ENCODE measurements at regions not wholly inside any gene's neighbourhood (a gene's known extent, or its start where the extent isn't known, plus 50 kb on each side); places are given as distances from the start of the nearest gene placed in this dataset.

DNA sequence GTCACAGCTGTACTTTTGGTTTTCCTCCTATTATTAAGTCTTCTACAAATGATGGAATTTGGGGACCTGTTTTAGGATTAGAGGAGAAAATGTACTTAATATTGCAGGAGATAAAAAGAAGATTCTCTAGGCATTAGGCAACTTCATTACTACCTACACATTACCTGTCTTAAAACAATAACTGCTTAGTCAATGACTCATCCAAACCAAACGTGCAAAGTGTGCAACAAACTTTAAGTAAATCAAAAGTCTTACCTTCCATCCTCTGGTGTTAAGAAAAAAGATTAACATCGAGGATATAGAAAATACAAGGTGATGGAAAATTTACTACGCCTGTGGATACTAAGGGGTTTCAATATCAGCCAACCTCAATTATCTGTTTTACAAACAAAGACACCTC lies 285.3 kb upstream of the KYNU start:
- Histone ChIP-seq H3K9ac (ENCODE audit: insufficient read depth in 1 of 2, low read length in 2 of 2) (no peak overlapping the region), H3K27ac (ENCODE audit: low read depth in 1 of 2, low read length in 1 of 2) (no peak overlapping the region), H3K4me1 (ENCODE audit: control insufficient read depth in 5 of 5, insufficient read depth in 5 of 5, low read length in 5 of 5) (peaks cover 0 to 10% (median 0%) of the 10 kb centered on the region in 5 donors), H3K4me3 (no peak overlapping the region), H3K9me3 (ENCODE audit: control insufficient read depth in 4 of 4, insufficient read depth in 3 of 4, low read length in 3 of 4) (no peaks in the 10 kb centered on the region), H3K36me3 (ENCODE audit: control insufficient read depth in 4 of 4, insufficient read depth in 4 of 4, low read length in 4 of 4) (no peaks in the 10 kb centered on the region), H3K27me3 (ENCODE audit: control insufficient read depth in 3 of 3, insufficient read depth in 3 of 3, low read length in 2 of 3) (no peaks in the 10 kb centered on the region)
- ATAC-seq (ENCODE audit: insufficient read depth, low FRiP score) = no peak
- TF ChIP-seq, protein P1, sequence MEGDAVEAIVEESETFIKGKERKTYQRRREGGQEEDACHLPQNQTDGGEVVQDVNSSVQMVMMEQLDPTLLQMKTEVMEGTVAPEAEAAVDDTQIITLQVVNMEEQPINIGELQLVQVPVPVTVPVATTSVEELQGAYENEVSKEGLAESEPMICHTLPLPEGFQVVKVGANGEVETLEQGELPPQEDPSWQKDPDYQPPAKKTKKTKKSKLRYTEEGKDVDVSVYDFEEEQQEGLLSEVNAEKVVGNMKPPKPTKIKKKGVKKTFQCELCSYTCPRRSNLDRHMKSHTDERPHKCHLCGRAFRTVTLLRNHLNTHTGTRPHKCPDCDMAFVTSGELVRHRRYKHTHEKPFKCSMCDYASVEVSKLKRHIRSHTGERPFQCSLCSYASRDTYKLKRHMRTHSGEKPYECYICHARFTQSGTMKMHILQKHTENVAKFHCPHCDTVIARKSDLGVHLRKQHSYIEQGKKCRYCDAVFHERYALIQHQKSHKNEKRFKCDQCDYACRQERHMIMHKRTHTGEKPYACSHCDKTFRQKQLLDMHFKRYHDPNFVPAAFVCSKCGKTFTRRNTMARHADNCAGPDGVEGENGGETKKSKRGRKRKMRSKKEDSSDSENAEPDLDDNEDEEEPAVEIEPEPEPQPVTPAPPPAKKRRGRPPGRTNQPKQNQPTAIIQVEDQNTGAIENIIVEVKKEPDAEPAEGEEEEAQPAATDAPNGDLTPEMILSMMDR (IDR thresholded peaks at IDR 0.05; ENCODE audit: control extremely low read depth, extremely low read depth) = no peak
- DNase-seq = no peak
- WGBS, 2 donors = 79 to 87% methylated on average over 3 of the region's 3 CpGs

- H3K27ac ChIP-seq (ENCODE audit: low read depth in 1 of 2, low read length in 1 of 2) = no peak overlapping the region
- 84% methylated on average over 2 of the region's 2 CpGs for WGBS, 2 donors
- DNase-seq = no peak
- no peaks in the 10 kb centered on the region for H3K9me3 ChIP-seq (ENCODE audit: control insufficient read depth in 4 of 4, insufficient read depth in 3 of 4, low read length in 3 of 4)
- ATAC-seq (ENCODE audit: insufficient read depth, low FRiP score) = no peak
- H3K4me1 ChIP-seq (ENCODE audit: control insufficient read depth in 5 of 5, insufficient read depth in 5 of 5, low read length in 5 of 5) = peaks cover 0 to 18% (median 0%) of the 10 kb centered on the region in 5 donors
- H3K4me3 ChIP-seq = no peak overlapping the region
- TF ChIP-seq, protein P1 (IDR thresholded peaks at IDR 0.05; ENCODE audit: control extremely low read depth, extremely low read depth) = no peak
- H3K27me3 ChIP-seq (ENCODE audit: control insufficient read depth in 3 of 3, insufficient read depth in 3 of 3, low read length in 2 of 3) = no peaks in the 10 kb centered on the region
- no peak overlapping the region for H3K9ac ChIP-seq (ENCODE audit: insufficient read depth in 1 of 2, low read length in 2 of 2)
- no peaks in the 10 kb centered on the region for H3K36me3 ChIP-seq (ENCODE audit: control insufficient read depth in 4 of 4, insufficient read depth in 4 of 4, low read length in 4 of 4)
These were observed 286.0 kb upstream of the KYNU start for GRCh38 chr2:142591420-142591819.

DNA sequence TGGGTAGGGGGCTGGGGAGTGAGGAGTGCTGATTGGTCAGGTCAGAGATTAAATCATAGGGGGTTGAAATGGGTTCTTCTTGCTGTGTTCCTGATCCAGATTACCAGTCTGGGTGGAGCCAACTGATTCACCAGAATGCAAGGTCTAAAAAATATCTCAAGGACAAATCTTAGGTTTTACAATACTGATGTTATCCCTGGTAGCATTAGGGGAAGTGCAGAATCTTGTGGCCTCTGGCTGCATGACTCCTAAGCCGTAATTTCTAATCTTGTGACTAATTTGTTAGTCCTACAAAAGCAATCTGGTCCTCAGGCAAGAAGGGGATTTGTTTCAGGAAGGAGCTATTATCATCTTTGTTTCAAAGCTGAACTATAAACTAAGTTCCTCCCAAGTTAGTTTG lies 289.2 kb upstream of the KYNU start:
- DNase-seq (no peak), ATAC-seq (ENCODE audit: insufficient read depth, low FRiP score) (no peak)
- TF ChIP-seq, protein P1 (IDR thresholded peaks at IDR 0.05; ENCODE audit: control extremely low read depth, extremely low read depth) = no peak
- Histone ChIP-seq H3K36me3 (ENCODE audit: control insufficient read depth in 4 of 4, insufficient read depth in 4 of 4, low read length in 4 of 4) (no peaks in the 10 kb centered on the region), H3K9ac (ENCODE audit: insufficient read depth in 1 of 2, low read length in 2 of 2) (no peak overlapping the region), H3K4me1 (ENCODE audit: control insufficient read depth in 5 of 5, insufficient read depth in 5 of 5, low read length in 5 of 5) (peaks cover 0 to 20% (median 0%) of the 10 kb centered on the region in 5 donors), H3K27ac (ENCODE audit: low read depth in 1 of 2, low read length in 1 of 2) (no peak overlapping the region), H3K27me3 (ENCODE audit: control insufficient read depth in 3 of 3, insufficient read depth in 3 of 3, low read length in 2 of 3) (no peaks in the 10 kb centered on the region), H3K4me3 (no peak overlapping the region), H3K9me3 (ENCODE audit: control insufficient read depth in 4 of 4, insufficient read depth in 3 of 4, low read length in 3 of 4) (peaks cover 0 to 2% (median 0%) of the 10 kb centered on the region in 4 donors)
- WGBS, 2 donors = 82 to 89% methylated on average over 1 of the region's 1 CpG
